Endothelial cell of umbilical vein (primary cell): ENCODE measurements at regions not wholly inside any gene's neighbourhood (a gene's known extent, or its start where the extent isn't known, plus 50 kb on each side); places are given as distances from the start of the nearest gene placed in this dataset.

Source experiments
- BruUV-seq: library from RNA; stranded (reverse); fragments of 400-500 nt; replicated peaks from 2 replicates; lab custom pipeline; 2021; lab: Mats Ljungman, UMichigan
- CTCF ChIA-PET: fragments of 300-600, 350-600 bp; sonication (Branson Sonifier 250); formaldehyde crosslinking; loops from one replicate; lab custom pipeline; 2021; ENCODE audit warnings: antibody characterized with exemption, inconsistent platforms; lab: Charles Lee
- POLR2A ChIA-PET: fragments of 300-600, 350-600 bp; sonication (Branson Sonifier 250); formaldehyde crosslinking; loops from one replicate; lab custom pipeline; 2021; ENCODE audit warnings: antibody characterized with exemption, inconsistent platforms; lab: Charles Lee
- DNase-seq: peaks from one replicate; pipeline ENCODE4 v3.0.0-alpha.2; 2011; ENCODE audit warnings: low read depth, low spot score
- FAIRE-seq: peaks from 2 replicates; lab custom pipeline; 2011; peaks lifted over from hg19 to GRCh38; lab: Jason Lieb, UNC
- H2AFZ ChIP-seq: 2 replicates; pipeline ENCODE4 v1.6.0; 2012; ENCODE audit warnings: low read depth, low read length, control low read depth, inconsistent platforms
- H3K27ac ChIP-seq: 2 replicates; pipeline ENCODE4 v1.5.1; 2011; ENCODE audit warnings: low read depth, mild to moderate bottlenecking, control low read depth, low read length, moderate library complexity; ENCODE audit not compliant: insufficient read depth
- H3K27me3 ChIP-seq, 2 experiments: 2 replicates each; pipeline versions ENCODE4 v1.6.0 to v1.6.1; 2011; ENCODE audit warnings: low read length in 2 of 2, mixed read lengths in 1 of 2; ENCODE audit not compliant: control insufficient read depth in 2 of 2, insufficient read depth in 2 of 2
- H3K36me3 ChIP-seq, 2 experiments: 2 replicates in 1 of 2; 3 replicates in 1 of 2; pipeline ENCODE4 v1.5.1; 2011; ENCODE audit warnings: low read length in 2 of 2, mild to moderate bottlenecking in 1 of 2, moderate library complexity in 1 of 2; ENCODE audit not compliant: control insufficient read depth in 2 of 2, insufficient read depth in 2 of 2; ENCODE audit errors: extremely low read depth in 1 of 2
- H3K4me1 ChIP-seq: 3 replicates; pipeline ENCODE4 v1.5.1; 2011; ENCODE audit warnings: mild to moderate bottlenecking, low read length; ENCODE audit not compliant: control insufficient read depth, insufficient read depth; ENCODE audit errors: extremely low read depth
- H3K4me2 ChIP-seq: 2 replicates; pipeline ENCODE4 v1.6.1; 2011; ENCODE audit warnings: low read length, control low read depth, mixed read lengths; ENCODE audit not compliant: insufficient read depth
- H3K4me3 ChIP-seq, 3 experiments: fragments of 200-600 bp in 1 of 3; sonication (generic), shearing (Covaris generic) in 1 of 3; replicated peaks in 1 of 3; 2 replicates each; pipeline ENCODE4 v1.5.1; 2011 to 2016; ENCODE audit warnings: control low read depth in 3 of 3, low read length in 3 of 3, mild to moderate bottlenecking in 2 of 3, inconsistent platforms in 1 of 3, low read depth in 1 of 3, moderate library complexity in 1 of 3; ENCODE audit not compliant: insufficient read depth in 1 of 3
- H3K79me2 ChIP-seq: 2 replicates; pipeline ENCODE4 v1.6.0; 2012; ENCODE audit warnings: low read length, inconsistent platforms; ENCODE audit not compliant: control insufficient read depth, insufficient read depth
- H3K9ac ChIP-seq: replicated peaks from 2 replicates; pipeline ENCODE3; 2011; ENCODE audit warnings: low read length, control low read depth; ENCODE audit not compliant: insufficient read depth; ENCODE audit errors: extremely low read depth
- H3K9me1 ChIP-seq: replicated peaks from 3 replicates; pipeline ENCODE4 v1.6.0; 2011; ENCODE audit warnings: mild to moderate bottlenecking, low read length; ENCODE audit not compliant: control insufficient read depth, insufficient read depth; ENCODE audit errors: extremely low read depth
- H3K9me3 ChIP-seq: replicated peaks from 2 replicates; pipeline ENCODE4 v1.5.1; 2012; ENCODE audit warnings: low read length, inconsistent platforms; ENCODE audit not compliant: control insufficient read depth, insufficient read depth
- H4K20me1 ChIP-seq: replicated peaks from 2 replicates; pipeline ENCODE3; 2011; ENCODE audit warnings: mild to moderate bottlenecking, low read length; ENCODE audit not compliant: control insufficient read depth, insufficient read depth; ENCODE audit errors: extremely low read depth
- CTCF ChIP-seq, 2 donors: IDR thresholded peaks; 1 replicate in 1 of 2; 2 replicates in 1 of 2; pipeline ENCODE4 v1.5.1; 2011; ENCODE audit warnings: low read length in 2 of 2, mild to moderate bottlenecking in 2 of 2, moderate library complexity in 2 of 2, control low read depth in 1 of 2, inconsistent platforms in 1 of 2, low read depth in 1 of 2; ENCODE audit not compliant: insufficient read depth in 1 of 2; ENCODE audit errors: extremely low read depth in 1 of 2
- EZH2 ChIP-seq: IDR thresholded peaks from 2 replicates; pipeline ENCODE4 v1.6.1; 2012; ENCODE audit warnings: borderline replicate concordance, low read depth, mild to moderate bottlenecking, moderate library complexity, low read length, inconsistent platforms; ENCODE audit not compliant: severe bottlenecking
- FOS ChIP-seq: IDR thresholded peaks from 2 replicates; pipeline ENCODE4 v1.6.1; 2011; ENCODE audit warnings: mild to moderate bottlenecking, low read length, moderate library complexity, borderline replicate concordance; ENCODE audit not compliant: insufficient read depth
- GATA2 ChIP-seq: IDR thresholded peaks from 2 replicates; pipeline ENCODE4 v1.7.0; 2011; ENCODE audit warnings: low read depth, mild to moderate bottlenecking, moderate library complexity, mixed read lengths, low read length; ENCODE audit not compliant: insufficient read length, insufficient read depth
- JUN ChIP-seq: IDR thresholded peaks from 2 replicates; pipeline ENCODE4 v1.6.1; 2011; ENCODE audit warnings: borderline replicate concordance, low read depth; ENCODE audit not compliant: insufficient read length, insufficient read depth
- MAX ChIP-seq: IDR thresholded peaks from 2 replicates; pipeline ENCODE4 v1.6.1; 2011; ENCODE audit not compliant: insufficient read depth, insufficient read length
- MYC ChIP-seq: IDR thresholded peaks from one replicate; pipeline ENCODE4 v1.6.1; 2011; ENCODE audit warnings: mild to moderate bottlenecking, low read depth, low read length
- POLR2A ChIP-seq: IDR thresholded peaks from 2 replicates; pipeline ENCODE4 v1.6.1; 2012; ENCODE audit warnings: low read depth, mild to moderate bottlenecking, control low read depth, low read length
- POLR2AphosphoS5 ChIP-seq: IDR thresholded peaks from 2 replicates; pipeline ENCODE4 v1.6.1; 2012; ENCODE audit warnings: low read depth, mild to moderate bottlenecking, control low read depth, low read length, moderate library complexity; ENCODE audit not compliant: insufficient read depth
- dilution Hi-C: fragments of 300-500 bp; cut with MboI; formaldehyde crosslinking; loops from one replicate; pipeline ENCODE4 v1.15.0; 2019; ENCODE audit warnings: low sequenced_read_pairs; ENCODE audit not compliant: extremely low pct_ligation_motif_present
- intact Hi-C: fragments of 100-400 bp; cut with micrococcal nuclease; formaldehyde crosslinking; loops from one replicate; pipeline ENCODE4 v1.10.0; 2022

GRCh38 chr17:26782153-26782552 lies 511.8 kb upstream of the WSB1 start:
- no peak overlapping the region for H3K27ac ChIP-seq
- H3K4me3 ChIP-seq = no peak overlapping the region
- DNase-seq (no peak), FAIRE-seq (no peak)
- no peaks in the 10 kb centered on the region for H3K79me2 ChIP-seq
- TF ChIP-seq GATA2 = no peak
- TF ChIP-seq JUN = no peak
- no peak for TF ChIP-seq POLR2A
- TF ChIP-seq MAX = no peak
- no peak for TF ChIP-seq EZH2
- TF ChIP-seq MYC = no peak
- TF ChIP-seq FOS = no peak
- TF ChIP-seq POLR2AphosphoS5 = no peak
- TF ChIP-seq CTCF (IDR thresholded peaks at IDR 0.05; ENCODE audit: extremely low read depth in 1 of 2, insufficient read depth in 1 of 2, low read depth in 1 of 2, low read length in 2 of 2) = no peak
- H3K36me3 ChIP-seq = no peaks in the 10 kb centered on the region
- CTCF ChIA-PET = no interaction called here
- H3K9ac ChIP-seq = no peak overlapping the region
- no peaks in the 10 kb centered on the region for H3K9me1 ChIP-seq
- H3K9me3 ChIP-seq = peaks cover 9% of the 10 kb centered on the region
- dilution Hi-C loops = no loop called here
- H4K20me1 ChIP-seq = no peaks in the 10 kb centered on the region
- H3K4me2 ChIP-seq = no peak overlapping the region
- no peak overlapping the region for H2AFZ ChIP-seq
- intact Hi-C loops = no loop called here
- BruUV-seq = no TSS peak
- no peaks in the 10 kb centered on the region for H3K27me3 ChIP-seq
- H3K4me1 ChIP-seq = no peaks in the 10 kb centered on the region
- POLR2A ChIA-PET = no interaction called here
